Naive B cell (primary cell): ENCODE measurements at regions not wholly inside any gene's neighbourhood (a gene's known extent, or its start where the extent isn't known, plus 50 kb on each side); places are given as distances from the start of the nearest gene placed in this dataset.

Experiments used
- ATAC-seq, 2 donors: fragments of 150-1000 bp; cut with Tn5 transposase; 2 replicates each; pipeline ENCODE4 v1.10.0; 2021; ENCODE audit warnings: low read depth in 2 of 2, mild to moderate bottlenecking in 2 of 2, moderate library complexity in 2 of 2
- DNase-seq: peaks from one replicate; pipeline ENCODE4 v3.0.0; 2022
- H3K27ac Mint-ChIP-seq, 6 donors: one replicate each; pipeline ENCODE4 v1.8.0; 2020 to 2022; ENCODE audit warnings: mild to moderate bottlenecking in 6 of 6, mixed read lengths in 6 of 6, moderate library complexity in 5 of 6, inconsistent platforms in 2 of 6
- H3K27me3 Mint-ChIP-seq, 3 donors: one replicate each; pipeline ENCODE4 v1.8.0; 2021 to 2022; ENCODE audit warnings: mixed read lengths in 3 of 3, mild to moderate bottlenecking in 1 of 3
- H3K36me3 Mint-ChIP-seq, 2 donors: one replicate each; pipeline ENCODE4 v1.8.0; 2020 to 2022; ENCODE audit warnings: mixed read lengths in 2 of 2, inconsistent platforms in 1 of 2, mild to moderate bottlenecking in 1 of 2
- H3K4me1 Mint-ChIP-seq, 3 donors: one replicate each; pipeline ENCODE4 v1.8.0; 2020 to 2022; ENCODE audit warnings: mixed read lengths in 3 of 3, inconsistent platforms in 1 of 3, mild to moderate bottlenecking in 1 of 3, moderate library complexity in 1 of 3
- H3K4me3 Mint-ChIP-seq, 8 donors: one replicate each; pipeline ENCODE4 v1.8.0; 2020 to 2022; ENCODE audit warnings: mild to moderate bottlenecking in 8 of 8, mixed read lengths in 8 of 8, moderate library complexity in 8 of 8, inconsistent platforms in 2 of 8
- H3K9me3 Mint-ChIP-seq, 7 donors: one replicate each; pipeline ENCODE4 v1.8.0; 2020 to 2022; ENCODE audit warnings: mixed read lengths in 7 of 7, mild to moderate bottlenecking in 5 of 7, inconsistent platforms in 2 of 7, moderate library complexity in 1 of 7

DNA sequence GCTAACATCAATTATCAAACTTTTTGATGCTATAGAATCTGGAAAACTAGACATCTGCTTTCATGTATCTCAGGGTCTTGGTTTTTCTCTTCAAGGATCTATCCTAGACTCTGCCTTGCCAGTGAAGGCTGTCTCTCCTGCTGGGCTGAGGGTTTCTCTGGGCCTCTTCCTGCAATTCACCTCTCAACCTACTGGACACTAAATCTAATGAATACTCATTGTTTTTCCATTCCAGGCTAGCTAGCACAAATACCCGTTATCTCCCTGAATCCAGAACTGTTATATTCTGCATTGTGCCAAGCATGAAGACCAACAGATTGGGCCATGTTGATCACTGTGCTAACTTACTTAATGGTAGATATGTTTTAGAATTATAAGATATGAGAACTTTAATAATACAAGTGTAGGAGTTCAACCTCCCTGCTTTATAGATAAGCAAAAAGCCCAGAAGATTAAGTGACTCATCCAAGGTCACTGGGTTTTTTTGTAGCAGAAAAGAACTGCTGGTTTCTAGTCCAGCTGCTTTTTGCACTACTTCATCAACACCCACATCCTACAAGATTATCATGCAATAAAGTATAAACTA lies 56.5 kb upstream of the RNF38 start:
- ATAC-seq (no peak), DNase-seq (no peak)
- Mint-ChIP-seq H3K4me1 (peaks cover 22 to 46% (median 42%) of the 10 kb centered on the region in 3 donors), H3K4me3 (no peak overlapping the region), H3K27ac (peak overlapping the region in 1 of 6 donors; percentile 45), H3K9me3 (no peaks in the 10 kb centered on the region), H3K27me3 (no peaks in the 10 kb centered on the region), H3K36me3 (peaks cover 0 to 6% of the 10 kb centered on the region in 2 donors)

GRCh38 chr9:36451949-36452348 lies 51.9 kb upstream of the RNF38 start:
- no peak for ATAC-seq
- Mint-ChIP-seq H3K27me3 (no peaks in the 10 kb centered on the region), H3K27ac (peak overlapping the region in 1 of 6 donors; percentile 66), H3K4me1 (peaks cover 9 to 13% (median 10%) of the 10 kb centered on the region in 3 donors), H3K9me3 (no peaks in the 10 kb centered on the region), H3K36me3 (no peaks in the 10 kb centered on the region), H3K4me3 (no peak overlapping the region)
- DNase-seq = no peak

- peak; percentile 7 for DNase-seq
- peaks cover 8 to 17% (median 10%) of the 10 kb centered on the region in 3 donors for H3K4me1 Mint-ChIP-seq
- no peak for ATAC-seq
- no peaks in the 10 kb centered on the region for H3K27me3 Mint-ChIP-seq
- peak overlapping the region in 1 of 6 donors; percentile 44 for H3K27ac Mint-ChIP-seq
- H3K36me3 Mint-ChIP-seq = no peaks in the 10 kb centered on the region
- H3K4me3 Mint-ChIP-seq = no peak overlapping the region
- H3K9me3 Mint-ChIP-seq = no peaks in the 10 kb centered on the region
These were observed 50.2 kb upstream of the RNF38 start for GRCh38 chr9:36450110-36450732.
